Esophagus squamous epithelium (tissue), 5 donors: ENCODE measurements at regions not wholly inside any gene's neighbourhood (a gene's known extent, or its start where the extent isn't known, plus 50 kb on each side); places are given as distances from the start of the nearest gene placed in this dataset.

Source experiments
- DNase-seq: peaks from one replicate; lab custom pipeline; 2025; lab: John Stamatoyannopoulos, UW
- H3K27ac ChIP-seq, 4 donors: fragments of 200-600 bp; sonication (generic); one replicate each; pipeline ENCODE4 v1.5.1; 2016 to 2019; ENCODE audit warnings: mild to moderate bottlenecking in 1 of 4
- H3K27me3 ChIP-seq, 4 donors: fragments of 200-600 bp; sonication (generic); 1 replicate in 3 of 4; 2 replicates in 1 of 4; pipeline versions ENCODE4 v1.5.1 to v1.6.0; 2017 to 2021; ENCODE audit warnings: antibody characterized with exemption in 1 of 4
- H3K36me3 ChIP-seq, 3 donors: fragments of 200-600 bp; sonication (generic); one replicate each; pipeline ENCODE4 v1.5.1; 2016 to 2019
- H3K4me1 ChIP-seq, 3 donors: fragments of 200-600 bp; sonication (generic); one replicate each; pipeline ENCODE4 v1.5.1; 2017 to 2019
- H3K4me3 ChIP-seq, 4 donors: fragments of 200-600 bp; sonication (generic); 1 replicate in 3 of 4; 2 replicates in 1 of 4; pipeline ENCODE4 v1.5.1; 2016 to 2019; ENCODE audit warnings: mild to moderate bottlenecking in 2 of 4, moderate library complexity in 1 of 4
- H3K9me3 ChIP-seq, 3 donors: fragments of 200-600 bp; sonication (generic); one replicate each; pipeline ENCODE4 v1.5.1; 2016 to 2019
- POLR2A ChIP-seq, 4 donors: fragments of 450-650 bp; IDR thresholded peaks; one replicate each; pipeline ENCODE4 v1.6.1; 2017; ENCODE audit warnings: antibody characterized with exemption in 4 of 4, mild to moderate bottlenecking in 4 of 4, moderate library complexity in 3 of 4
- WGBS, 2 donors: methylation state at CpG; one replicate each; pipeline ENCODE4 v1.1.5; 2018; 5-methylcytosine and 5-hydroxymethylcytosine counted together
- intact Hi-C: fragments of 100-400 bp; cut with DNase I; formaldehyde crosslinking; loops from one replicate; pipeline ENCODE4 v1.15.0; 2022
- TF ChIP-seq, protein P1 (sequence below), 6 experiments: fragments of 450-650 bp in 4 of 6; fragments of 200-600 bp in 2 of 6; sonication (generic) in 2 of 6; IDR thresholded peaks; one replicate each; pipeline ENCODE4 v1.5.1; 2016 to 2019; ENCODE audit warnings: antibody characterized with exemption in 6 of 6, mild to moderate bottlenecking in 4 of 6, moderate library complexity in 4 of 6
- donor health status: DM: yes; HTN: yes; CAD: no.

DNA sequence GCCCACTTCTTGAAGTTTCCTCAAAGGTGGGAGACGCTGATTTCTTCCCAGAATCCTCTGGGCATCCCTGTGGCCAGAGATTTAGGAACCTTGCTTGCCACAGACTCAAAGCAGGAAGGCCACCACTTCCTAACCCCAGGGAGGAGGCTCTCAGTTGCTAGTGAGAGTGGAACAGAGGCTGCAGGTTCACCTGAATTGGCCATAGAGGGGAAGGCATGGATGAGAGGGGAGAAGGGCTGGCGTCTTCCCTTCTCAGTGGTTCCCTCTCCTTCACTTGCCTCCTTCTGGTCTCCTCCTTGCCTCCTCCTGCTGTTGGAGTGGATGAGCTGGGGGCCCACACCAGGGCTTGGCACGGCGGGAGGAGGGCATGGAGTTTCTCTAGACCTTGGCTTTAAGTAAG is 185.7 kb downstream of the ADAMTS15 start:
- Histone ChIP-seq H3K4me3 (no peak overlapping the region), H3K4me1 (peaks cover 0 to 39% (median 25%) of the 10 kb centered on the region in 3 donors), H3K27me3 (no peaks in the 10 kb centered on the region), H3K9me3 (no peaks in the 10 kb centered on the region), H3K27ac (peak overlapping the region in 2 of 4 donors; percentile 53 to 55), H3K36me3 (no peaks in the 10 kb centered on the region)
- intact Hi-C loops, result no loop called here
- no peak for DNase-seq
- WGBS, 2 donors, result 85 to 86% methylated on average over 2 to 3 of the region's 4 CpGs
- TF ChIP-seq, protein P1, sequence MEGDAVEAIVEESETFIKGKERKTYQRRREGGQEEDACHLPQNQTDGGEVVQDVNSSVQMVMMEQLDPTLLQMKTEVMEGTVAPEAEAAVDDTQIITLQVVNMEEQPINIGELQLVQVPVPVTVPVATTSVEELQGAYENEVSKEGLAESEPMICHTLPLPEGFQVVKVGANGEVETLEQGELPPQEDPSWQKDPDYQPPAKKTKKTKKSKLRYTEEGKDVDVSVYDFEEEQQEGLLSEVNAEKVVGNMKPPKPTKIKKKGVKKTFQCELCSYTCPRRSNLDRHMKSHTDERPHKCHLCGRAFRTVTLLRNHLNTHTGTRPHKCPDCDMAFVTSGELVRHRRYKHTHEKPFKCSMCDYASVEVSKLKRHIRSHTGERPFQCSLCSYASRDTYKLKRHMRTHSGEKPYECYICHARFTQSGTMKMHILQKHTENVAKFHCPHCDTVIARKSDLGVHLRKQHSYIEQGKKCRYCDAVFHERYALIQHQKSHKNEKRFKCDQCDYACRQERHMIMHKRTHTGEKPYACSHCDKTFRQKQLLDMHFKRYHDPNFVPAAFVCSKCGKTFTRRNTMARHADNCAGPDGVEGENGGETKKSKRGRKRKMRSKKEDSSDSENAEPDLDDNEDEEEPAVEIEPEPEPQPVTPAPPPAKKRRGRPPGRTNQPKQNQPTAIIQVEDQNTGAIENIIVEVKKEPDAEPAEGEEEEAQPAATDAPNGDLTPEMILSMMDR (IDR thresholded peaks at IDR 0.05), result no peak
- TF ChIP-seq POLR2A (IDR thresholded peaks at IDR 0.05), result no peak

DNA sequence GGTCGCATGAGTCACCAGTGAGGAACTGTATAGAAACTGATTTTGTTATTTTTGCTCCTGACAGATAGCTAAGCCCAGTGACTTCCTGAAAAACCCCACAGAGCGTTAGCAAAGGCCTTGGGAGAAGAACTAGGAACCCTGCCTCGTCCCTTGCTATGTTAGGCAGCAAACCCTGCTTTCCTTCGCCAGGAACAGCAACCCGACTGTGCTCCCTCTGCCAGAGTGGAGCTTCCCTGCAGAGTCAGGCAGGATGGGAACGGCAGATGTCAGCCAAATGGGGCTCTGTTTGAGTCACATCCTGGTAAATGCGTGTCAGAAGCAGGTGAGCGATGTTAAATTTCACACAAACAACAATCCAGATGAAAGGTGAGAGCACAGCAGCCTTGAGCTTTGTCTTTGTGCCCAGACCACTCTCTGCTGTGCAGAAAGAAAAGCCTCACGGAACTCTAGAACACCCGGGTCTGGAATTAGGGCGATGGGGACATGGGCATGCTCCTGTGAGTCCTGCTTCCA is 186.6 kb downstream of the ADAMTS15 start:
- intact Hi-C loops, result no loop called here
- H3K27ac ChIP-seq, result peak overlapping the region in 3 of 4 donors; percentile 10 to 55 (median 53)
- WGBS, 2 donors, result 35 to 37% methylated on average over 8 of the region's 11 CpGs

DNA sequence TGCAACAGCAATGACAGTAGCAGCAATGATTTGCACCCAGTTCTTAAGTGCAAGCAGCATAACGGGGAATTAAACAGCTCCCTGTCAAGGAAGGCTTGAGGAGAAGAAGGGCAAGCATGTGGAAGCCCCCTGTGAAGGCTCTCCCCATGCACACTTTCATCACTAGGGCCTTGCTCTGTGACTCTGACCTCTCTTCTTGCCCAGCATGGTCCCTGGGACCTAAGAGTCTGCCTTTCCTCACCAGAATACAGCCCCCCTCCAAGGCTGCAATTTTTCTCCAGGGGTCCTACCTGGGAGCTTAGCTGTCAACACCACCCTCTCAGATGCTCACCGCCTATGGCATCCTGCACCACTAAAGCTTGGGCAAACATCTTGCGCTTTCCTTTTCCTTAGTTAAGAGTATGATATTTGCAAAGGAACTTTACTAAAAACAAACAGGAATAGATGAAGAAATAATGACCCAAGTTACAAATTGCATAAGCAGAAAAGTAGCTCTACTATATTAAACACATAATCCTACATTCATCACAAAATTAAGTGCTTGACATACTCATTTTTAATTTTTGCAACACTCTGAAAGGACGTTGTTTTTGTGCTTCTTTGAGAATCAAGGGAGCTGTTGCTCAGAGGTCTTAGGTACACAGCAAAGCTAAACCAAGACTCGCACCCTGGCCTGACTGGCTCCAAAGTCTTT is 187.6 kb downstream of the ADAMTS15 start:
- TF ChIP-seq, protein P1 (IDR thresholded peaks at IDR 0.05), result no peak
- TF ChIP-seq POLR2A (IDR thresholded peaks at IDR 0.05), result no peak
- H3K9me3 ChIP-seq, result no peaks in the 10 kb centered on the region
- no peaks in the 10 kb centered on the region for H3K27me3 ChIP-seq
- peaks cover 0 to 39% (median 25%) of the 10 kb centered on the region in 3 donors for H3K4me1 ChIP-seq
- peak overlapping the region in 2 of 4 donors; percentile 64 to 67 for H3K27ac ChIP-seq
- H3K36me3 ChIP-seq, result no peaks in the 10 kb centered on the region
- WGBS, 2 donors, result 67 to 78% methylated on average over 4 to 5 of the region's 5 CpGs
- no peak overlapping the region for H3K4me3 ChIP-seq
- no peak for DNase-seq
- intact Hi-C loops, result no loop called here

More for the DNA sequence above, 186.6 kb downstream of the ADAMTS15 start:
- Histone ChIP-seq H3K36me3 (no peaks in the 10 kb centered on the region), H3K9me3 (no peaks in the 10 kb centered on the region), H3K4me3 (no peak overlapping the region), H3K4me1 (peaks cover 0 to 39% (median 25%) of the 10 kb centered on the region in 3 donors), H3K27me3 (no peaks in the 10 kb centered on the region)
- DNase-seq, result no peak
- no peak for TF ChIP-seq POLR2A (IDR thresholded peaks at IDR 0.05)

DNA sequence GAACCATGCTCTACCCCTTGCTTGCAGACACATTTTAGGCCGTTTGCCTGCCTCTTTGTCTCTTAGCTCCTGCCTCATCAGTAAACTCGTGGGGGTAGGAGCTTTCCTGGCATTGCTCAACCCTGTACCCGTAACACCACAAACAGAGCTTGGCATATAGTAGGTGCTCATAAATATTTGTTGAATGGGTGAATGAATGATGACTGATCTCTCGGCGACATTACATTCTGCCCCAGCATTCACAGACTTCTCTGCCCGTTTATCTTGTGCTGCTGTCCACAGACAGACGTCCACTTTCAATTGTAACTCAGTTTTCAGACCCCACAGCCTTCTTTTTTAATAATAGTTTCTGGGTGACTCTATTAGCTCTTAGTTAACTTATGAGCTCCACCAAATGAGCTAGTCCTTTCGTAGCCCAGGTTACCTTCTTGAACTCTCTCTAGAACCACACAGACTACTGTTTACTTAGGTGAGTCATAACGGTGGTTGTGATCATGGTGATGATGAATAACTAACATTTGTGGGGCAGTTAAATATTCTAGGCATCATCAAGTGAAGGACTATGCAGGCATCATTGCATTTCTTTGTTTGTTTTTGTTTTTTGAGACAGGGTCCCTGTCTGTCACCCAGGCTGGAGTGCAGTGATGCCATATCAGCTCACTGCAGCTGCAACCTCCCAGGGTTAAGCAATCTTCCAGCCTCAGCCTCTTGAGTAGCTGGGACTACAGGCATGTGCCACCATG is 188.4 kb downstream of the ADAMTS15 start:
- peaks cover 0 to 39% (median 25%) of the 10 kb centered on the region in 3 donors for H3K4me1 ChIP-seq
- DNase-seq, result no peak
- no peaks in the 10 kb centered on the region for H3K9me3 ChIP-seq
- intact Hi-C loops, result no loop called here
- H3K4me3 ChIP-seq, result no peak overlapping the region
- H3K27me3 ChIP-seq, result no peaks in the 10 kb centered on the region
- TF ChIP-seq, protein P1 (IDR thresholded peaks at IDR 0.05), result no peak
- TF ChIP-seq POLR2A (IDR thresholded peaks at IDR 0.05), result no peak
- H3K36me3 ChIP-seq, result no peaks in the 10 kb centered on the region
- H3K27ac ChIP-seq, result peak overlapping the region in 2 of 4 donors; percentile 64 to 67
- WGBS, 2 donors, result 19 to 29% methylated on average over 7 to 9 of the region's 9 CpGs

DNA sequence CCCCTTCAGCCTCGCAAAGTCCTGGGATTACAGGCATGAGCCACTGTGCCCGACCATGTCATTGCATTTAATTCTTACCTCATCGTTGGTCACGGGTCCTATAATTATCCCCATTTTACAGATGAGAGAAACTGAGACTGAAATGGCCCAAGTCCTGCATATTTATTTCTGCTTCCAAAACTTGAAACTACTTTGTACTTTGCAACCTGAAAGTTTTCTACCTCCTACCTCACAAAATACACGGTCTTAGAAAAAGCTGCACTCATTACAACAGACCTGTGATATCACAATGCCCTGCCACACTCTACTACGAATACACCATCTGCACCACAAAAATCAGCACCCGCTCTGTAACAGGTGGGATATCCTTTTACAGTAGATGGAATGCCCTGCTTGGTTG is 189.1 kb downstream of the ADAMTS15 start:
- TF ChIP-seq, protein P1 (IDR thresholded peaks at IDR 0.05), result no peak
- TF ChIP-seq POLR2A (IDR thresholded peaks at IDR 0.05), result no peak
- Histone ChIP-seq H3K27me3 (no peaks in the 10 kb centered on the region), H3K36me3 (no peaks in the 10 kb centered on the region), H3K4me3 (no peak overlapping the region), H3K27ac (peak overlapping the region in 1 of 4 donors; percentile 64), H3K4me1 (peaks cover 0 to 39% (median 25%) of the 10 kb centered on the region in 3 donors), H3K9me3 (no peaks in the 10 kb centered on the region)
- WGBS, 2 donors, result 70 to 72% methylated on average over 7 of the region's 7 CpGs
- intact Hi-C loops, result no loop called here
- DNase-seq, result no peak
